ENCODE measurements at regions not wholly inside any gene's neighbourhood (a gene's known extent, or its start where the extent isn't known, plus 50 kb on each side); places are given as distances from the start of the nearest gene placed in this dataset.

DNA sequence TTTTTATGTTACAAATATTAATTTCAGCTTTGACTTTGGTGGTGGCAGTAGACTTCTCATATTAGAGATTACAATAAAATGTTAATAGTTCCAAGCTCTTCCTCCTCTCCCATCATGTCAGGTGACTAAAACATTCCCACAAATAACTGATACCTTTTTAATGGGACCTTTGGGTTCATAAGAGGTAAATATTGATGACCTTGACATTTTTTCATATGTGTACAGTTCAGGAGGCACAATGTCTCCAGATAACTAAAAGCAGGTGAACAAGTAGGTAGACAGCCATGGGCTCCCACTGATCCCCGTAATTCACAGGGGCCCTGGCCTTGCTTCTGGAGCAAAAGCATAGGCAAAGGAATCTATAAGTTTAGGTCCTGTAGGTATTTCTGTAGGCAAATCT, 317.7 kb downstream of the SOX4 start:
- Histone ChIP-seq H3K27me3 (ENCODE audit: insufficient read depth, poor library complexity, severe bottlenecking) (no peaks in the 10 kb centered on the region), H3K4me3 (replicated peaks; ENCODE audit: insufficient read depth, low read length) (no peak overlapping the region), H3K27ac (replicated peaks) (no peak overlapping the region)
- DNase-seq (ENCODE audit: low read depth in 1 of 2, low spot score in 1 of 2): no peak
- no peak for TF ChIP-seq SPI1 (IDR thresholded peaks at IDR 0.05; ENCODE audit: borderline replicate concordance, low read depth)
- TF ChIP-seq GABPA (IDR thresholded peaks at IDR 0.05; ENCODE audit: low read depth): no peak
- TF ChIP-seq POLR2AphosphoS5 (IDR thresholded peaks at IDR 0.05; ENCODE audit: low read depth): no peak

- TF ChIP-seq GABPA (IDR thresholded peaks at IDR 0.05; ENCODE audit: low read depth) (no peak), SPI1 (IDR thresholded peaks at IDR 0.05; ENCODE audit: borderline replicate concordance, low read depth) (no peak), CTCF (IDR thresholded peaks at IDR 0.05; ENCODE audit: insufficient read depth, low read length) (no peak), REST (IDR thresholded peaks at IDR 0.05; ENCODE audit: insufficient replicate concordance, low read depth) (no peak), POLR2AphosphoS5 (IDR thresholded peaks at IDR 0.05; ENCODE audit: low read depth) (no peak)
- DNase-seq (ENCODE audit: low read depth in 1 of 2, low spot score in 1 of 2): no peak
- H3K4me3 ChIP-seq (replicated peaks; ENCODE audit: insufficient read depth, low read length): no peak overlapping the region
- no peaks in the 10 kb centered on the region for H3K27me3 ChIP-seq (ENCODE audit: insufficient read depth, poor library complexity, severe bottlenecking)
- H3K27ac ChIP-seq (replicated peaks): no peak overlapping the region
Observed at GRCh38 chr6:21912151-21912832, 318.7 kb downstream of the SOX4 start.

DNA sequence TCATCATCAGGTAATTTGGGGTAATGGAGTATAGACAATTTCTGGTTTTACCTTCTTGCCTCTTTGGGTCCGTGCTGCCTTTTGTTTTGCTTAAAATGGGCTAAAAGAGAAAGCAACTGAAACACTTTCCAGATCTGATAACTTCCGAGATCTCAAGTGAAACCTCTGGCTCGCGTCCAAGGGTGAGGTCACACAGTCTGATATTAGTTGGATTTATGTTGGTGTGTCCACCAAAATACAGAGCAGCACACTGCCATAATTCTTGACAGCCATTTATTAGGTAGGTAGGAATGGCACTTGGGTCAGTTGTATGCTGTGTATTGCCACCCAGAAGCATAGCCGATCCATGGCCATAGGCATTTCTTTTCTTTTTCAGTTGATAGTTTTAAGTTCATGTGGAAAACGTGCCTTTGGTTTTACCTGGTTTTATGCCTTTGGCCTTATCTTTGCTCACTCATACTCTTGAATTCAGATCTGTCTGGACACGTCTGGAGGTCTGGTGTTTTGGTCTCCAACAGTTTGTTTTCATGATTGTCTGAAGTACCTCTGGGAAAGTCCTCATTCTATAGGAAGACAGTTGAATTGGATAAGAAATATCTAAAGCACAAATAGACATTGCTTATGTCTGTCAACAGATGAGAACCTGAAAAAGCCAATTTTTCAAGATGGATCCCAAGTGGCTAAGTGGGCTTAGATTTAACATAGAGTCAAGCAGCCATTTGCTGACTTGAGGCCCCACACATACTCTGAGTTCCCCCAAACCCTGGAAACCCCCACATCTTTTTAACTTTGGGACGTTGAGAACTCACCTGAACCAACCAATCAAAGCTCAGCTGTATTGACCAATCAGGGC, 320.8 kb downstream of the SOX4 start:
- no peak for DNase-seq (ENCODE audit: low read depth in 1 of 2, low spot score in 1 of 2)
- H3K4me3 ChIP-seq (replicated peaks; ENCODE audit: insufficient read depth, low read length): no peak overlapping the region
- H3K27ac ChIP-seq (replicated peaks): no peak overlapping the region
- no peaks in the 10 kb centered on the region for H3K27me3 ChIP-seq (ENCODE audit: insufficient read depth, poor library complexity, severe bottlenecking)
- no peak for TF ChIP-seq REST (IDR thresholded peaks at IDR 0.05; ENCODE audit: insufficient replicate concordance, low read depth)
- no peak for TF ChIP-seq GABPA (IDR thresholded peaks at IDR 0.05; ENCODE audit: low read depth)
- no peak for TF ChIP-seq CTCF (IDR thresholded peaks at IDR 0.05; ENCODE audit: insufficient read depth, low read length)
- no peak for TF ChIP-seq POLR2AphosphoS5 (IDR thresholded peaks at IDR 0.05; ENCODE audit: low read depth)
- TF ChIP-seq SPI1 (IDR thresholded peaks at IDR 0.05; ENCODE audit: borderline replicate concordance, low read depth): no peak

- Histone ChIP-seq H3K27me3 (ENCODE audit: insufficient read depth, poor library complexity, severe bottlenecking) (no peaks in the 10 kb centered on the region), H3K4me3 (replicated peaks; ENCODE audit: insufficient read depth, low read length) (no peak overlapping the region), H3K27ac (replicated peaks) (no peak overlapping the region)
- TF ChIP-seq SPI1 (IDR thresholded peaks at IDR 0.05; ENCODE audit: borderline replicate concordance, low read depth) (no peak), REST (IDR thresholded peaks at IDR 0.05; ENCODE audit: insufficient replicate concordance, low read depth) (no peak), POLR2AphosphoS5 (IDR thresholded peaks at IDR 0.05; ENCODE audit: low read depth) (no peak), GABPA (IDR thresholded peaks at IDR 0.05; ENCODE audit: low read depth) (no peak), CTCF (IDR thresholded peaks at IDR 0.05; ENCODE audit: insufficient read depth, low read length) (no peak)
- DNase-seq (ENCODE audit: low read depth in 1 of 2, low spot score in 1 of 2): no peak
Observed at GRCh38 chr6:21915707-21916260, 322.2 kb downstream of the SOX4 start.
